Natural killer cell (primary cell): ENCODE measurements at regions not wholly inside any gene's neighbourhood (a gene's known extent, or its start where the extent isn't known, plus 50 kb on each side); places are given as distances from the start of the nearest gene placed in this dataset.

Experiments used
- ATAC-seq, 3 donors: fragments of 150-1000 bp in 2 of 3; fragments of 200-7000 bp in 1 of 3; cut with Tn5 transposase; 1 replicate in 1 of 3; 2 replicates in 2 of 3; pipeline ENCODE4 v1.10.0; 2021; ENCODE audit warnings: mild to moderate bottlenecking in 2 of 3, moderate library complexity in 2 of 3
- DNase-seq, 2 donors: peaks; one replicate each; pipeline versions ENCODE4 v3.0.0 to v3.0.0-alpha.2; 2013 to 2021; ENCODE audit warnings: mixed read lengths in 1 of 2
- H3K27ac ChIP-seq: one replicate; pipeline ENCODE4 v1.5.1; 2013; ENCODE audit warnings: mild to moderate bottlenecking, low read length
- H3K27me3 ChIP-seq: one replicate; pipeline ENCODE4 v1.6.1; 2013; ENCODE audit warnings: low read length; ENCODE audit not compliant: control insufficient read depth, insufficient read depth
- H3K36me3 ChIP-seq: one replicate; pipeline ENCODE4 v1.6.1; 2013; ENCODE audit warnings: low read length; ENCODE audit not compliant: control insufficient read depth, insufficient read depth
- H3K4me1 ChIP-seq: one replicate; pipeline ENCODE4 v1.6.1; 2013; ENCODE audit warnings: low read length; ENCODE audit not compliant: control insufficient read depth, insufficient read depth
- H3K4me3 ChIP-seq: one replicate; pipeline ENCODE4 v1.5.1; 2013; ENCODE audit warnings: low read length
- H3K9me3 ChIP-seq: one replicate; pipeline ENCODE4 v1.6.1; 2013; ENCODE audit warnings: low read length; ENCODE audit not compliant: control insufficient read depth, insufficient read depth
- H3K27ac Mint-ChIP-seq, 2 donors: one replicate each; pipeline ENCODE4 v1.8.0; 2022; ENCODE audit warnings: mild to moderate bottlenecking in 2 of 2, mixed read lengths in 2 of 2, moderate library complexity in 1 of 2
- H3K27me3 Mint-ChIP-seq, 2 donors: one replicate each; pipeline ENCODE4 v1.8.0; 2022; ENCODE audit warnings: low read depth in 2 of 2, mixed read lengths in 2 of 2
- H3K36me3 Mint-ChIP-seq: one replicate; pipeline ENCODE4 v1.8.0; 2022; ENCODE audit warnings: mixed read lengths
- H3K4me1 Mint-ChIP-seq, 2 donors: one replicate each; pipeline ENCODE4 v1.8.0; 2022; ENCODE audit warnings: mixed read lengths in 2 of 2
- H3K4me3 Mint-ChIP-seq: one replicate; pipeline ENCODE4 v1.8.0; 2022; ENCODE audit warnings: mild to moderate bottlenecking, moderate library complexity, mixed read lengths
- H3K9me3 Mint-ChIP-seq, 2 donors: one replicate each; pipeline ENCODE4 v1.8.0; 2022; ENCODE audit warnings: mixed read lengths in 2 of 2
- WGBS: methylation state at CpG from one replicate; pipeline ENCODE4 v1.1.7; 2013; ENCODE audit warnings: missing lambda C conversion rate; ENCODE audit not compliant: insufficient coverage; 5-methylcytosine and 5-hydroxymethylcytosine counted together
- intact Hi-C: fragments of 100-400 bp; cut with micrococcal nuclease; formaldehyde crosslinking; loops from one replicate; pipeline ENCODE4 v1.14.2; 2022
- TF ChIP-seq, protein P1 (sequence below): fragments of 200-600 bp; IDR thresholded peaks from one replicate; pipeline ENCODE4 v1.8.0; 2022; ENCODE audit warnings: antibody characterized with exemption

DNA sequence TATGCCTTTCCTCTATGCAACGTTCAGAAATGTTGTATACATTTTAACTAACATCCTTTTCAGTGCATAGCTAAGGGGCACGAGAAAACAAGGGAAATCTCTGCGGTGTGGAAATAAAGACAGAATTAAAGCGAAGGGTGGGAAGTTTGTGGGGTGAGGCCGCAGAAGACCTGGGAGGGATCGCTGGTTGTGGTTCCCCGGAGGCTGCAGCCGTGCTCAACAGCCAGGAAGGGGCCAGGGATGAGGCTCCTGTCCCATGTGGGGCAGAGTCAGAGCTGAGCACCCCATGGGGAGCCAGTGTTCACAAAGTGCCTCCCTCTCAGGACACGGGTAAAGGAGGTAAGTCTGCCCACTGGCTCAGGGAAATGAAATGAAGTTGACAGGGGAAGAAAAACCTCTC is 67.5 kb downstream of the MYEOV start:
- DNase-seq: peak in 1 of 2 donors; percentile 5
- no peak overlapping the region for H3K27ac ChIP-seq
- H3K27me3 ChIP-seq: no peaks in the 10 kb centered on the region
- TF ChIP-seq, protein P1, sequence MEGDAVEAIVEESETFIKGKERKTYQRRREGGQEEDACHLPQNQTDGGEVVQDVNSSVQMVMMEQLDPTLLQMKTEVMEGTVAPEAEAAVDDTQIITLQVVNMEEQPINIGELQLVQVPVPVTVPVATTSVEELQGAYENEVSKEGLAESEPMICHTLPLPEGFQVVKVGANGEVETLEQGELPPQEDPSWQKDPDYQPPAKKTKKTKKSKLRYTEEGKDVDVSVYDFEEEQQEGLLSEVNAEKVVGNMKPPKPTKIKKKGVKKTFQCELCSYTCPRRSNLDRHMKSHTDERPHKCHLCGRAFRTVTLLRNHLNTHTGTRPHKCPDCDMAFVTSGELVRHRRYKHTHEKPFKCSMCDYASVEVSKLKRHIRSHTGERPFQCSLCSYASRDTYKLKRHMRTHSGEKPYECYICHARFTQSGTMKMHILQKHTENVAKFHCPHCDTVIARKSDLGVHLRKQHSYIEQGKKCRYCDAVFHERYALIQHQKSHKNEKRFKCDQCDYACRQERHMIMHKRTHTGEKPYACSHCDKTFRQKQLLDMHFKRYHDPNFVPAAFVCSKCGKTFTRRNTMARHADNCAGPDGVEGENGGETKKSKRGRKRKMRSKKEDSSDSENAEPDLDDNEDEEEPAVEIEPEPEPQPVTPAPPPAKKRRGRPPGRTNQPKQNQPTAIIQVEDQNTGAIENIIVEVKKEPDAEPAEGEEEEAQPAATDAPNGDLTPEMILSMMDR: no peak
- H3K4me1 ChIP-seq: no peaks in the 10 kb centered on the region
- Mint-ChIP-seq H3K27me3 (peaks cover 6 to 15% of the 10 kb centered on the region in 2 donors), H3K4me3 (no peak overlapping the region), H3K36me3 (no peaks in the 10 kb centered on the region), H3K9me3 (no peaks in the 10 kb centered on the region), H3K27ac (no peak overlapping the region), H3K4me1 (no peaks in the 10 kb centered on the region)
- WGBS: 95% methylated on average over 9 of the region's 9 CpGs
- no peaks in the 10 kb centered on the region for H3K36me3 ChIP-seq
- H3K4me3 ChIP-seq: no peak overlapping the region
- peaks cover 9% of the 10 kb centered on the region for H3K9me3 ChIP-seq
- no peak for ATAC-seq
- intact Hi-C loops: no loop called here

DNA sequence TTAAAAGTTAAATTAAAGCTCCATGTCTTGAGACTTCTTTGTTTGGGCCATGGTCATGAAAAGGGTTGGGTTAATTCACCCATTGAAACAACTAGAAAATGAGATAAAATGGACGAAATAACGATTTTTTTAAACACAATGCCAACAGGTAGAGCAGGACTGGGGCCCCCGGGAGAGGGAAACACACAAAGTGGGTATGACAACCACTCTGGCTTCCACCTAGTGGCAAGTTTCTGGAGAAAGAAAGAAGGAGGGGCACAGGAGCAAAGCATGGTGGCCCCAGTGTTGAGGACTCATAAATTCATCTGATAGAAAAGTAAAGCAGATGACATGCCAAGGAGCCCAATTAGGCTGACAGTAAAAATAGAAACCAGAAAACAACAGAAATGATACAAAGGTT is 68.4 kb downstream of the MYEOV start:
- Mint-ChIP-seq H3K27me3 (peaks cover 6 to 15% of the 10 kb centered on the region in 2 donors), H3K36me3 (no peaks in the 10 kb centered on the region), H3K9me3 (no peaks in the 10 kb centered on the region), H3K4me3 (no peak overlapping the region), H3K4me1 (no peaks in the 10 kb centered on the region), H3K27ac (no peak overlapping the region)
- Histone ChIP-seq H3K27me3 (no peaks in the 10 kb centered on the region), H3K4me1 (no peaks in the 10 kb centered on the region), H3K9me3 (peaks cover 9% of the 10 kb centered on the region), H3K27ac (no peak overlapping the region), H3K4me3 (no peak overlapping the region), H3K36me3 (no peaks in the 10 kb centered on the region)
- ATAC-seq (no peak), DNase-seq (no peak)
- intact Hi-C loops: no loop called here
- WGBS: 82% methylated on average over 3 of the region's 3 CpGs
- TF ChIP-seq, protein P1: no peak

DNA sequence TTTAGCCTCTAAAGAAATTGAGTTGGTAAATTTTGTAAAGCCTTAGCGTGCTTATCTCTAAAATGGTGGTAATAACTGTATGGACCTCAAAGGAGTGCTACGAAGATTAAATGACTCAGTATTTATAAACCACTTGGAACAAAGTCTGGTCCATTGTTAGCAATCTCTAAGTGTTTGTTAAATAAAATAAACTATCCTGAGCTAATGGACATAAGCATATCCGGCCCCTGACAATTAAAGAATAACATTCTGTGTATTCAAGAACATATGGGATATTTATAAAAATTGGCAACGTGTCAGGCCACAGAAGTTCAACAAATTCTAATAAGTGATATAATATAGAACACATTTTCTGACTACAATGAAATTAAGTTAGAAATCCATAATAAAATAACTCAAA is 71.0 kb downstream of the MYEOV start:
- no peak for ATAC-seq
- peaks cover 6 to 15% of the 10 kb centered on the region in 2 donors for H3K27me3 Mint-ChIP-seq
- H3K36me3 Mint-ChIP-seq: no peaks in the 10 kb centered on the region
- no peaks in the 10 kb centered on the region for H3K9me3 Mint-ChIP-seq
- H3K9me3 ChIP-seq: peaks cover 5% of the 10 kb centered on the region
- no peak overlapping the region for H3K4me3 ChIP-seq
- intact Hi-C loops: no loop called here
- TF ChIP-seq, protein P1: no peak
- no peak overlapping the region for H3K27ac Mint-ChIP-seq
- no peaks in the 10 kb centered on the region for H3K4me1 ChIP-seq
- no peaks in the 10 kb centered on the region for H3K4me1 Mint-ChIP-seq
- no peak for DNase-seq
- no peaks in the 10 kb centered on the region for H3K36me3 ChIP-seq
- WGBS: 100% methylated on average over 2 of the region's 4 CpGs
- H3K27me3 ChIP-seq: no peaks in the 10 kb centered on the region
- H3K27ac ChIP-seq: no peak overlapping the region
- H3K4me3 Mint-ChIP-seq: no peak overlapping the region

DNA sequence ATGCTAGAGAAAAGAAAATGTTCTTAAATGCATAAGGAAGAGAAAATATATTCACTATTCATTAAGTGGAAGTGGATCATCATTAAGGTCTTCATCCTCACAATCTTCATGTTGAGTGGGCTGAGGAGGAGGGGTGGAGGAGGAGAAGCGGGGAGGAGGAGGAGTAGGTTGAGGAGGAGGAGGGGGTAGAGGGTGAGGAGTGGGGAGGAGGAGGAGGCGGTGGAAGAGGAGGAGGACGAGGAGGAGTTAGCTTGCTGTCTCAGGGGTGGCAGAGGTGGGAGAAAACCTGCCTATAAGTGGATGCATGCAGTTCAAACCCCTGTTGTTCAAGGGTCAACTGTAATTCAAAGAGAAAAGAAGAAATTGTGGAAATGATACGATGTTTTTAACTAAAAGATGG is 71.6 kb downstream of the MYEOV start:
- ATAC-seq: no peak
- no peaks in the 10 kb centered on the region for H3K36me3 Mint-ChIP-seq
- 85% methylated on average over 4 of the region's 4 CpGs for WGBS
- no peak overlapping the region for H3K4me3 Mint-ChIP-seq
- H3K9me3 Mint-ChIP-seq: no peaks in the 10 kb centered on the region
- H3K4me1 Mint-ChIP-seq: no peaks in the 10 kb centered on the region
- no peaks in the 10 kb centered on the region for H3K36me3 ChIP-seq
- no peaks in the 10 kb centered on the region for H3K27me3 ChIP-seq
- peaks cover 6 to 15% of the 10 kb centered on the region in 2 donors for H3K27me3 Mint-ChIP-seq
- intact Hi-C loops: no loop called here
- H3K27ac ChIP-seq: no peak overlapping the region
- H3K4me1 ChIP-seq: no peaks in the 10 kb centered on the region
- no peak overlapping the region for H3K4me3 ChIP-seq
- TF ChIP-seq, protein P1: no peak
- no peak for DNase-seq
- no peaks in the 10 kb centered on the region for H3K9me3 ChIP-seq
- no peak overlapping the region for H3K27ac Mint-ChIP-seq
